ENCODE measurements at regions not wholly inside any gene's neighbourhood (a gene's known extent, or its start where the extent isn't known, plus 50 kb on each side); places are given as distances from the start of the nearest gene placed in this dataset.
"Not testable (repeated sequence)": the region's sequence is repeated elsewhere in the genome, so short reads cannot be mapped to it uniquely, and the experiment has no call there.

GRCh38 chr3:35254917-35255316 is 384.4 kb upstream of the ARPP21 start:
- H3K9me3 Mint-ChIP-seq = peaks cover 51% of the 10 kb centered on the region
- H3K36me3 Mint-ChIP-seq (ENCODE audit: low read depth) = no peaks in the 10 kb centered on the region
- H3K4me1 Mint-ChIP-seq (ENCODE audit: low read depth) = no peaks in the 10 kb centered on the region
- no peak overlapping the region for H3K4me3 Mint-ChIP-seq
- no peak overlapping the region for H3K27ac Mint-ChIP-seq
- no peak for DNase-seq
- no peak for TF ChIP-seq CTCF (IDR thresholded peaks at IDR 0.05)
- H3K27me3 Mint-ChIP-seq (ENCODE audit: insufficient read depth) = no peaks in the 10 kb centered on the region; the same call in 1 of the 2 replicates

GRCh38 chr3:35257641-35258040 is 381.7 kb upstream of the ARPP21 start:
- no peak for DNase-seq
- TF ChIP-seq CTCF (IDR thresholded peaks at IDR 0.05) = no peak
- H3K27ac Mint-ChIP-seq = no peak overlapping the region
- H3K4me3 Mint-ChIP-seq = no peak overlapping the region
- no peaks in the 10 kb centered on the region for H3K36me3 Mint-ChIP-seq (ENCODE audit: low read depth)
- H3K27me3 Mint-ChIP-seq (ENCODE audit: insufficient read depth) = no peaks in the 10 kb centered on the region; the same call in 1 of the 2 replicates
- H3K4me1 Mint-ChIP-seq (ENCODE audit: low read depth) = no peaks in the 10 kb centered on the region
- peaks cover 53% of the 10 kb centered on the region for H3K9me3 Mint-ChIP-seq

DNA sequence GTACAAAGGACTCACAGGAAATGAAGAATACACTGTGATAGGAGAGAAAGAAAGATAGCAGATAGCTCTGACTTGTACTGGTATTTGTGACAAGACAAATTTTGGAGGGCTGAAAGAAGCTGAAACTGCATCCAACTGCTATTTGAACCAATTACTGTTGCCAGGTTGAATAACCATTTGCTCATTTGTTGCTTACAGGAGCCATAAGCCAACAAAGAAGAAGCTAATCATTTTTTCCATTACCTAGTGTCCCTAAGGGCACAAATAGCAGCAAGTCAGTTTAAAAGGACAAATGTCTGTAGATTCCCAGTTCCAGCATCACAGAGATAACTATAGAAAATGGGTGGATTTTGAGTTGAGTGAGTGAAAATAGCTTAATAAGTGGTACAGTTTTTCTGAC is 376.9 kb upstream of the ARPP21 start:
- peaks cover 29% of the 10 kb centered on the region for H3K9me3 Mint-ChIP-seq
- no peaks in the 10 kb centered on the region for H3K36me3 Mint-ChIP-seq (ENCODE audit: low read depth)
- no peak overlapping the region for H3K4me3 Mint-ChIP-seq
- no peak overlapping the region for H3K27ac Mint-ChIP-seq
- TF ChIP-seq CTCF (IDR thresholded peaks at IDR 0.05) = no peak
- DNase-seq = no peak
- H3K27me3 Mint-ChIP-seq (ENCODE audit: insufficient read depth) = no peaks in the 10 kb centered on the region; the same call in 1 of the 2 replicates
- H3K4me1 Mint-ChIP-seq (ENCODE audit: low read depth) = no peaks in the 10 kb centered on the region

DNA sequence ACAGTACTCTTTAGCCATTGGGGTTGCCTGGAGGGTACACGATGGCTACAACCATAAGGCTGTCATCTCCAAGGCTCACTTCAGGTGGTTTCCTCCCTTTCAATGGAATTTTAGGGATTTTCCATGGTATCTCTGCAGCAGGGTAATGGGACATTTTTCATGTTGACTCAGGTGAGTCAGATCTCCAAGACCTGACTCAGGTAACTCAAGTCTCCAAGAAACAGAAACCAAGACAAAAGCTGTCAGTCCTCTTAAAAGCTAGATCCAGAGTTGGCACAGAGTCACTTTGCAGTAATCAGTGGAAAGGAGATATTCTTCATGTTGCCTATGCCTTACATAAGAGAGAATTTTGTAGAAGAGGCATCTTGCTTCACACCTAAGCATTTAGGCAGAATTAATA is 375.8 kb upstream of the ARPP21 start:
- peaks cover 26% of the 10 kb centered on the region for H3K9me3 Mint-ChIP-seq
- H3K27ac Mint-ChIP-seq = no peak overlapping the region
- no peak for TF ChIP-seq CTCF (IDR thresholded peaks at IDR 0.05)
- DNase-seq = no peak
- no peak overlapping the region for H3K4me3 Mint-ChIP-seq
- H3K27me3 Mint-ChIP-seq (ENCODE audit: insufficient read depth) = no peaks in the 10 kb centered on the region
- no peaks in the 10 kb centered on the region for H3K4me1 Mint-ChIP-seq (ENCODE audit: low read depth)
- no peaks in the 10 kb centered on the region for H3K36me3 Mint-ChIP-seq (ENCODE audit: low read depth)

DNA sequence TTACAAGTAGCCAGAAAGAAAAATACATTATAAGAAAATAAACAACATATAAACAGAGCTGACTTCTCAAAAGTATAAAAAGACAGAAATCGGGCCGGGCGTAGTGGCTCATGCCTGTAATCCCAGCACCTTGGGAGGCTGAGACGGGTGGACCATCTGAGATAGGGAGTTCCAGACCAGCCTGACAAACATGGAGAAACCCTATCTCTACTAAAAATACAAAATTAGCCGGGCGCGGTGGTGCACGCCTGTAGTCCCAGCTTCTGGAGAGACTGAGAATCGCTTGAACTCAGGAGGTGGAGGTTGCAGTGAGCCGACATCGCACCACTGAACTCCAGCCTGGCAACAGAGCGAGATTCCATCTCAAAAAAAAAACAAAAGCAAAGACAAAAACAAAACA is 373.3 kb upstream of the ARPP21 start:
- not testable (repeated sequence) for H3K27ac Mint-ChIP-seq; H3K4me1 Mint-ChIP-seq (ENCODE audit: low read depth); H3K36me3 Mint-ChIP-seq (ENCODE audit: low read depth); H3K4me3 Mint-ChIP-seq; H3K27me3 Mint-ChIP-seq (ENCODE audit: insufficient read depth); DNase-seq
- peaks cover 24% of the 10 kb centered on the region for H3K9me3 Mint-ChIP-seq

GRCh38 chr3:35275768-35276167 is 363.6 kb upstream of the ARPP21 start:
- no peak for TF ChIP-seq CTCF (IDR thresholded peaks at IDR 0.05)
- H3K27ac Mint-ChIP-seq = no peak overlapping the region
- no peaks in the 10 kb centered on the region for H3K4me1 Mint-ChIP-seq (ENCODE audit: low read depth)
- H3K27me3 Mint-ChIP-seq (ENCODE audit: insufficient read depth) = no peaks in the 10 kb centered on the region
- H3K9me3 Mint-ChIP-seq = peaks cover 65% of the 10 kb centered on the region
- no peak overlapping the region for H3K4me3 Mint-ChIP-seq
- no peak for DNase-seq
- H3K36me3 Mint-ChIP-seq (ENCODE audit: low read depth) = 0 out of 2 replicates have a peak, but pooled peaks cover 3% of the 10 kb centered on the region
